Activated CD4-positive, alpha-beta T cell treated with anti-CD3 and anti-CD28 coated beads, Interleukin-2, amount 50 U/mL, for 1 hour (primary cell): ENCODE measurements at regions not wholly inside any gene's neighbourhood (a gene's known extent, or its start where the extent isn't known, plus 50 kb on each side); places are given as distances from the start of the nearest gene placed in this dataset.
"Not testable (repeated sequence)": the region's sequence is repeated elsewhere in the genome, so short reads cannot be mapped to it uniquely, and the experiment has no call there.

Experiments
- DNase-seq: peaks from one replicate; pipeline ENCODE4 v3.0.0-alpha.2; 2020

GRCh38 chr9:64370344-64370743, 914.7 kb downstream of the FOXD4L5 start:
- not testable (repeated sequence) for DNase-seq

GRCh38 chr9:64369644-64370043, 915.4 kb downstream of the FOXD4L5 start:
- DNase-seq, result not testable (repeated sequence)

GRCh38 chr9:64369114-64369513, 915.9 kb downstream of the FOXD4L5 start:
- DNase-seq, result peak; percentile 70

GRCh38 chr9:64368644-64368942, 916.4 kb downstream of the FOXD4L5 start:
- not testable (repeated sequence) for DNase-seq

GRCh38 chr9:64367826-64368643, 917.0 kb downstream of the FOXD4L5 start:
- DNase-seq, result not testable (repeated sequence)
